HG03354 (cell line): ENCODE measurements at regions not wholly inside any gene's neighbourhood (a gene's known extent, or its start where the extent isn't known, plus 50 kb on each side); places are given as distances from the start of the nearest gene placed in this dataset.
"Not testable (repeated sequence)": the region's sequence is repeated elsewhere in the genome, so short reads cannot be mapped to it uniquely, and the experiment has no call there.

Source experiments
- ATAC-seq: cut with Tn5 transposase; IDR thresholded peaks from one replicate; pipeline ENCODE4 v1.9.1; 2021; ENCODE audit warnings: mild to moderate bottlenecking; ENCODE audit not compliant: unreplicated experiment, poor library complexity, severe bottlenecking

GRCh38 chr12:70008944-70009343, 183.9 kb downstream of the MYRFL start:
- no peak for ATAC-seq

GRCh38 chr12:70011353-70011752, 186.3 kb downstream of the MYRFL start:
- no peak for ATAC-seq

GRCh38 chr12:70013016-70013415, 188.0 kb downstream of the MYRFL start:
- ATAC-seq = not testable (repeated sequence)

GRCh38 chr12:70028515-70028914, 203.5 kb downstream of the MYRFL start:
- ATAC-seq = no peak

GRCh38 chr12:70028918-70029317, 203.9 kb downstream of the MYRFL start:
- ATAC-seq = no peak

GRCh38 chr12:70031046-70031445, 206.0 kb downstream of the MYRFL start:
- no peak for ATAC-seq

GRCh38 chr12:70032076-70032475, 207.0 kb downstream of the MYRFL start:
- ATAC-seq = no peak

- ATAC-seq = no peak
Observed at GRCh38 chr12:70033310-70033709, 208.3 kb downstream of the MYRFL start.

- ATAC-seq = no peak
Observed at GRCh38 chr12:70040141-70040540, 203.1 kb upstream of the CNOT2 start.

GRCh38 chr12:70042675-70043074, 200.6 kb upstream of the CNOT2 start:
- ATAC-seq = no peak

- ATAC-seq = no peak
Observed at GRCh38 chr12:70043490-70044138, 199.6 kb upstream of the CNOT2 start.

GRCh38 chr12:70044167-70044566, 199.1 kb upstream of the CNOT2 start:
- no peak for ATAC-seq

- ATAC-seq = no peak
Observed at GRCh38 chr12:70045036-70045435, 198.2 kb upstream of the CNOT2 start.

GRCh38 chr12:70045514-70045913, 197.7 kb upstream of the CNOT2 start:
- no peak for ATAC-seq

GRCh38 chr12:70048521-70049250, 194.5 kb upstream of the CNOT2 start:
- ATAC-seq = no peak

- ATAC-seq = peak; percentile 81
Observed at GRCh38 chr12:70049596-70050360, 193.5 kb upstream of the CNOT2 start.

GRCh38 chr12:70052476-70052875, 190.8 kb upstream of the CNOT2 start:
- no peak for ATAC-seq

GRCh38 chr12:70052931-70053497, 190.2 kb upstream of the CNOT2 start:
- ATAC-seq = no peak

GRCh38 chr12:70059373-70059772, 183.9 kb upstream of the CNOT2 start:
- no peak for ATAC-seq

GRCh38 chr12:70060634-70061033, 182.6 kb upstream of the CNOT2 start:
- no peak for ATAC-seq
